T-helper 22 cell (primary cell): ENCODE measurements at regions not wholly inside any gene's neighbourhood (a gene's known extent, or its start where the extent isn't known, plus 50 kb on each side); places are given as distances from the start of the nearest gene placed in this dataset.

ENCODE experiments used
- DNase-seq: peaks from one replicate; pipeline ENCODE4 v3.0.0-alpha.2; 2020; ENCODE audit warnings: low read depth

DNA sequence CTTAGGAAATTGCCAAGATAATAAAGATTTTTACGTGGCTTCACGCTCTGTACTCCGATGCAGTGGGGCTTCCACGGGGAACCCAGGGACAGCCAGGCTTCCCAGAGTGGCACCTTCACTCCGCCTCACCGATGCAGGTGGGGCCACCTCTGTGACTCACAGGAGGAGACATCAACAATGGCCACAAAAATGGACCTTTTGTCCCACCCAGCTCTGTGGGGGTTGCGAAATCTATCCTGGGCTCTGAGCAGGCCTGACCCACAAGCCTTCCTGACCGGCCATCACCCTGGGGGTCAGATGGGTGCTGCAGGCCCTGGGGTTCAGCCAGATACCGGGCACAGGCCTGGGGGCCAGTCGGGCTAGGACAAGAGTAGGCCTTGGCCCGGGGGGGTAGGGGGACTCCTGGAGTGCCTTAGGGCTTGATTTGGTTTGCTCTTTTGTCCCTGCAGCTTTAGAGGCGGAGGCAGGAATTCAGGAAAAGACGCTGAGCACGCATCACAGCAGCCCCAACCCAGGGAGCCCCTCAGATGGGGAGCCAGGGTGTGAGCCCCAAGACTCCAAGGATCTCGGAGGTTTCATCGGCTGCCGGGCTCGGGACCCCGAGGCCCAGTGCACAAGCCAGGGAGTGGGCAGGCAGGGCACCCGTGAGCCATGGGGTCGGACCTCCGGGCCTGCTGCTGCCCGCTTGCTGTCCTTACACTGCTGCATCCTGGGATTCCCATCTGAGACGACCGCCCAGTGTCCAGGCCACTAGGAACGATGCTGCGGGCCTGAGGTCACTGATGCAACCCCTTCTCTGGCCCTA lies 136.5 kb upstream of the NKX1-1 start:
- no peak for DNase-seq

DNA sequence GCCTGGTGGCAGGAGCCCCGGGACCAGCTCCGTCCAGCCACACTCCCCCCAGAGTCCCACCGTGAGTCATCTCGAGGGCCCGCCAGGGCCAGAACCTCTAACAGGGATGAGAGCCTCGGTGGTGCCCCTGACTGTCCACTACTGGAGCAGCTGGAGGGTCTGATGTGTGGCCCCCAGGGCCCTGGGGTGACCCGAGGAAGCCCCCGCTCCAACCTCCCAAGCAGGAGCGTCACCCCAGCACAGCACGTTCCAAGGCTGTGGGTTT lies 135.9 kb upstream of the NKX1-1 start:
- no peak for DNase-seq

- DNase-seq, result no peak
Measured at GRCh38 chr4:1541449-1542225, 135.4 kb upstream of the NKX1-1 start.

DNA sequence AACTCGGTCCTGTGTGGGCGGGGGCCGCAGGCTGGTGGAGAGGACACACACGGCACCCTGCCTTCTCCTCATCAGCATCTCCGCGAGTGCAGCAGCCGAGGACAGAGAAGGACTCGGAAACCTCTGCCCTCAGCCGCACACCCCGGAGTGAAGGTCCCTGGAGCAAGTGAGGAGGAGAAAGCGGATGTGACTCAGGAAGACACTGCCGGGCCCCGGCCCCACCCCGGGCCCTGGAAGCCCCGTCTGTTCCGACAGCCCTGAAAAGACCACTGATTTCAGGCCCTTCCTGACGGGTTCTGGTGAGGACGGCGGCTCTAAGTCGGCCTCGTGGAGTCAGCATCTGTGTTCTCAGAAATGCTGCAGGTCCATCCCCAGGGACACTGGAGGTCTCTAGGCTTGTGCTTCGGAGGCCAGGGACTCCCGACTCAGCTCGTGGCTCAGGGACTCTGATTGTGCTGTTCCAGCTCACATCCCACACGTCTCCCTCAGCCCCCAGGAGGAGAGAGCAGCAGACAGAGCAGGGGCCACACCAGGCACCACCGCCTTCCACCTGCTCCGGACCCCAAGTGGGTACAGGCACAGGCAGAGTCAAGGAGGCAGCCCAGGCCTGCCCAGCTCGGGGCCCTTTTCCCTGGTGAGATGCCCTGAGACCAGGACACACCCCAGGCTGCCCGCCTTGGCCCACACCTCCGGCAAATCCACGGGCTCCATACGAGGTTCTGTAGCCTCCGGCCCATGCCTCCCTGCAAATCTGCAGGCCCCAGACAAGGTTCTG lies 134.5 kb upstream of the NKX1-1 start:
- DNase-seq, result no peak

GRCh38 chr4:1539859-1540600 lies 133.8 kb upstream of the NKX1-1 start:
- DNase-seq, result no peak

DNA sequence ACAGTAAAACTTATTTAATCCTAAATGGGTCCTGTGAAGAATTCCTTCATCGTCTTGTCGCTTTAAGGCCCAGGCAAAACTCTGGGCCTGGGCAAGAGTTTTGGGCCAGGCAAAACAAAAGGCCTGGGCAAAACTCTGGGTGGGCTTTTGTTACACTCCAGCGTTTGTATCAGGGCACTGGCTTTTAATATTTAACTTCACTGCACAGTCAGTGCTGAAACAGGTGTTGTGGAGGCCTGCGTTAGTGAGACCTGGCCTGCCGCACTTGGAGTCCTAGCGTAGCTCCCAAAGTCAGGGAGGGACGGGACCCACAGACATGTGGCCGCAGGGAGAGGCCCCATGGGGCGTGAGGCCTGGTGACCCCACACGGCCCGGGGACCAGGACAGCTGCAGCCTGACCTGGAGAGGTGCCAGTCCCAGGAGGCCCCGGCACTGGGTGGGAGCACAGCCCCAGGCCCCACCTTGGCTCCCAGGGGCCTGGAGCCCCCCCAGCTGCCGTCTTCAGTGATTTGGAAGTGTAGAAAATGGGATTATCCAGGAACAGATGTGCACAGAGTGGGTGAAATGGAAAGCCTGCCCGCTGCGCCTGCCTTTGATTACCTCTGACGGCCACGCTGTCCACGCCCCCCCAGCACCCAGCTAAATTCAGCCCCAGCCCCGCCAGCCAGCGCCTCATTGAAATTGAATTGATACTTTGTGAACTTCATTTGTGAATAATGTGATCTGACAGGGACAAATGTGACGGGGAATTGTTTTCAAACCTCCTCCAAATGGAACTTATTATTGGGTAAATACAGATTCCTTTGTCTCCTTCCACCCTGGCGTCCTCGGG lies 132.9 kb upstream of the NKX1-1 start:
- no peak for DNase-seq

DNA sequence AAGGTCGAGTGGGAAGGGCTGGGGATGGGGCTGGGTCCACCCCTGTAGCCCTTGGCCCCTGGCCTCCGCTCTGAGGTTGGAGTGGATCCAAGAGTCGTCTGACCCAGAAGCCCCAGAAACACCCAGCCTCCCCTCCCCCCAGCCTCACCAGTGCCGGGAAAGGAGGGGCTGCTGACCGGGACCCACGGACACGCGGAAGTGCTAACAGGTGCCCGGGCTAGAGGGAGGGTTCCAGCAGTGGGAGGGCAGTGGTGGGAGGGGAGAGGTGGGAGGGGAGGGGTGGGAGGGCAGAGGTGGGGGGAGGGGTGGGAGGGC lies 131.8 kb upstream of the NKX1-1 start:
- DNase-seq, result no peak

- DNase-seq, result no peak
Measured at GRCh38 chr4:1537410-1538095, 131.3 kb upstream of the NKX1-1 start.

GRCh38 chr4:1536579-1537409 lies 130.6 kb upstream of the NKX1-1 start:
- DNase-seq, result no peak

GRCh38 chr4:1535926-1536578 lies 129.8 kb upstream of the NKX1-1 start:
- no peak for DNase-seq

- DNase-seq, result no peak
Measured at GRCh38 chr4:1534876-1535526, 128.8 kb upstream of the NKX1-1 start.

DNA sequence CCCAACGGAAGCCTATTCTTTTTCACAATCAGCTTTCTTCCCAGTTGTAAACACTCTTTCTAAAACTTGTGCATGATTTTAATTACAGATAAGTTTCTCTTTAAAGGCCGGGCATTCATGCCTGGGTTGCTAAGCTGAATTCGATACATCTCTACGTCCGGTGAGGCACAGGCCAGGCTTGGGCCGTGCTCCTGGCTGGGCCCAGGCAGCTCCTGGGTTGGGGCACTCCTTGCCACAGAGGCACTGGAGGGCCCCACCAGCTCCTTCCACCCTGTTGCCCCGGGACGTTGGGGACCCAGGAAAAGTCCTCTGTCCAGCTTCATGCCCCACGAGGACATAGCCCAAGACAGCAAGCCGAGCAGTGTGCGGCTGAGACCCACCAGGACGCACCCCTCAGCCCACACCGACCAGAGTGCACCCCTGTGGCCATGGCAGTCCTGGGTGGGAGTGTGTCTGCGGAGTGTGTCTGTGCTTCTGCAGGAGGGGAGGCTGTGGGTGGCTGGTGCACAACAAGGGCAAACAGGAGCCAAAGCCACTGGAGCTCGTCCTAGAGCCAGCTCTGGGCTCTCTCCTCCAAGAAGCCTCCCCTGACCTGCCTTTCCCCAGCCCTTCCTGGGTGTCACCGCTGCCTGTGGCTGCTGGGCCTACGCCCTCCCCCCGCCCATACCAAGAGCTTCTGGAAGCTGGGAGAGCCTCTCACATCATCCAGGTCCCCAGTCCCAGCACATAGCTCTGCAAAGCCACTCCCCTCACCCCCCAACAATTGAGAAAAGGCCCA lies 128.0 kb upstream of the NKX1-1 start:
- DNase-seq, result no peak

DNA sequence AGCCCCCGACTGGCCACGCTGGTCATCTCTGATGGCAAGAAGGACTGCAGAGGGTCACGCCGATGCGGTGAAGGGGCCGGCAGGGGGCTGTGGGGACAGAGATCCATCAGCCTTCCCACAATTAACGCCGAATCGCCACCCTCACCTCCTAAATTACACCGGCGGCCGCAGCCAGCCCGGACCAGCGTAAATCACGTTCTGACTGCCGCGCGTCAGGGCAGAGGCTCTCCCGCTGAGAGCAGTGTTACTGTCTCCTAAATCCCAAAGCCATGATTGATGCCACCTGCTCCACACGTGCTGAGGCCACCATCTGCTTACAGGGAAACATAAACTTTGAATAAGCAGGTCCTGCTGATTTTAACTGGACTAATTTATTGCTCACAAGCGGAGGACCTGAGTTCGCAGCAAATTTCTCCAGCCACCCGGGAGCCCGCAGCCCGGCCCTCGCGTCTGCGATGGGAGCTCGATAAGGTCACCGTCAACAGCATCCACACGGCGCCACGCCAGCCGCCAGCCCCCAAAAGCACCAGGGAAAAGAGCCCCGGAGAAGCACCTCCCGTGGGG lies 127.3 kb upstream of the NKX1-1 start:
- no peak for DNase-seq

DNA sequence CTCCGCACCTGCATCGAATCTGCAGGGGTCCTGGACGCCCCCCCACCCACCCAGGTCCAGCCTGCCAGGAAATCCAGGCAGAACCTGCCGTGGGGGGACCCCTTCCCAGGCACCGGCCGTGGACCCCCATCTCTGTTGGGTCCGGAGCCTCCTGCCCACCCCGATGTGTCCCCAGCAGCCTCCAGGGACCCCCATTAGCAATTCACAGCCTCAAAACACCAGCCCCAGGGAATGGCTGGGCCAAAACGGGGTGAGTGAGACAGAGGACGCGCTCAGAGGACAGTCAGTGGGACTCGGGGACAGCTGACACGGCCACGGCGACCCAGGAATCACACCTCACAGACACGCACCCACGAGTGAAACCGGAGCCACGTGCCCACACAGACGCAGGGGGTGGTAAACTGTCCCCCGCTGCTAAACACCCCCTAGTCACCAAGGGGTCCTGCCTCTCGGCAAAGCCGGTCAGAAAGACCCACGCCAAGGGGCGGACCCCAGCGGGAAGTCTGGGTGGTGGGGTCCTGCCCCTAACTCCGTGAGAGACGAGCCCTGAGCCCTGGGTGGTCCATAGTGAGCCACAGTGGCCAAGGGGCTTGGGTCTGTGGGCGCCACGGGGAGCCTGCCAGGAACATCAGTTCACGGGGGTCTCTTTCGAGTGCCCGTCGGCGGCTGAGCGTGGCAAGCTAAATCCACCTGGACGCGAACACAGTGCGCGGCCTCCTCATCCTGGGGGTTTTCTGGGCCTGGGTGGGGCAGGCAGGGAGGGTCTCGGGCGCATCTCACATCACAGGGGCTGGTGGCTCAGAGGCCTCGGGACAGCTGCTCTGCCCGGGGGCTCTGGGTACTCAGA lies 126.5 kb upstream of the NKX1-1 start:
- no peak for DNase-seq

DNA sequence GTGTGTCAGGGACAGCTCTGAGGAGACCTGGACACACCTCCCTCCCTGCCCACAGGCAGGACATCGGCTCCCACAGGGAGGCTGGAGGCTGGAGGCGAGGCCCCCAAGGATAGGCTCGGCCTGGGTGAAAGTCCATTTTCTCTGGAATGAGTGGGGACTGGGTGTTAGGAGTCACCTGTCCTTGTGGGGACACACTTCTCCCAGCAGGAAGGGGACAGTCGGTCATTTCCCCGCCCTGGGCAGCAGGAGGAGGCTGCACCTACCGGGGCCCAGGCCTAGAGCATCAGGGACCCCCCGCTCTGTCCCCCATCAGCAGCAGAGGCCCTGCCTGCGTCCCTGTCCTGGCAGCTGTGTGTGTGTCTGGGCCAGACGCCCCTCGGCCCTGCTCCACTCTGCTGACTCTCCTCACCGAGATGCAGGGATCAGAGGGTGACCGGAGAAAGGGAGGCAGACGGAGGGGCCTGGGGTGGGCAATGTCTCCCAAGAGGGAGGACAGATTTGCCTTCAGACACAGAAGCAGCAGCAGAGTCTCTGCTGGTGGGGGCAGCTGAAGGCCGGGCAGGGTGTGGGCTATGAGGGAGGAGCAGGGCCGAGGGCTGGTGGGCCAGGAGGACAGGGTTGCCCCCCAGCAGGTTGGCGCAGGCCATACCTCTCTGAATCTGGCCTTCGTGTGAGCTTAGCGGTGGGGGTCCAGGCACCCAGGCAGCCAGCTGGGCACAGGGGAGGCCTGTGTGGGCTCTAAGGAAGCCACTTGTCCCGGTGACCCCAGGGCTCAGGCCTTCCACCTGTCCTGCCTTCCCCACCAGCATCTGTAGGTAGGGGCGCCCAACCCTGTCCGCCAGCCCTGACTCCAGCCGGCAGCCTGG lies 125.7 kb upstream of the NKX1-1 start:
- DNase-seq, result no peak

DNA sequence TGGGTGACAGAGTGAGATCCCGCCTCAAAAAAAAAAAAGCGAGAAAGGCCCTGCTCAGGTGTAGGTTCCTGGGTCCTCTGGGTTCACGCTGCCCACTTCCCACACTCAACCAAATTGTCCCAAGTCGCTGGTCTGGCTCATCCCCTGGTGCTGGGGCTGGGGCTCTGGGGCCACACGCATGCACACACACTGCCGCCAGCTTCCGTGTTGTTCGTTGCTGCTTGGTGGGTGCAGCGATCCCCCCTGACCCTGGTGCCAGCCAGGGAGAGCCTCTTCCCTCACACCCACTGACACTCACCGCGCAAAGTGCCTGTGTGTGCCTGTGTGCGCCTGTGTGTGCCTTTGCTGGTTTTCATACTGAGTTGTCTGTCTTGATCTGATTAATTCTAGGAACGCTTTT lies 124.1 kb upstream of the NKX1-1 start:
- DNase-seq, result no peak
